ENCODE measurements at regions not wholly inside any gene's neighbourhood (a gene's known extent, or its start where the extent isn't known, plus 50 kb on each side); places are given as distances from the start of the nearest gene placed in this dataset.

- TF ChIP-seq CTCF (IDR thresholded peaks at IDR 0.05 in 8 of 11, conservative IDR thresholded peaks at IDR 0.05 in 3 of 11) (no peak), POLR2A (IDR thresholded peaks at IDR 0.05) (no peak), POLR2AphosphoS5 (IDR thresholded peaks at IDR 0.05) (no peak)
These were observed 279.2 kb upstream of the SATB1 start for GRCh38 chr3:18704326-18704725.

Measured in spleen (tissue), 7 donors.